Fibroblast of skin of abdomen (primary cell): ENCODE measurements at regions not wholly inside any gene's neighbourhood (a gene's known extent, or its start where the extent isn't known, plus 50 kb on each side); places are given as distances from the start of the nearest gene placed in this dataset.
"Not testable (repeated sequence)": the region's sequence is repeated elsewhere in the genome, so short reads cannot be mapped to it uniquely, and the experiment has no call there.

ENCODE experiments used
- DNase-seq: peaks from one replicate; pipeline ENCODE4 v3.0.0-alpha.2; 2013

- no peak for DNase-seq
These were observed 1313.7 kb upstream of the NRXN1 start for GRCh38 chr2:52345676-52346075.

- no peak for DNase-seq
These were observed 1313.2 kb upstream of the NRXN1 start for GRCh38 chr2:52345082-52345481.

GRCh38 chr2:52343706-52344266, 1311.9 kb upstream of the NRXN1 start:
- DNase-seq = no peak

- no peak for DNase-seq
These were observed 1311.1 kb upstream of the NRXN1 start for GRCh38 chr2:52343010-52343409.

- no peak for DNase-seq
These were observed 1310.5 kb upstream of the NRXN1 start for GRCh38 chr2:52342458-52342857.

- DNase-seq = no peak
These were observed 1309.8 kb upstream of the NRXN1 start for GRCh38 chr2:52341732-52342131.

GRCh38 chr2:52340171-52340570, 1308.2 kb upstream of the NRXN1 start:
- no peak for DNase-seq

GRCh38 chr2:52337786-52338185, 1305.9 kb upstream of the NRXN1 start:
- DNase-seq = not testable (repeated sequence)

- no peak for DNase-seq
These were observed 1305.0 kb upstream of the NRXN1 start for GRCh38 chr2:52336951-52337350.

- no peak for DNase-seq
These were observed 1303.8 kb upstream of the NRXN1 start for GRCh38 chr2:52335727-52336126.

- DNase-seq = no peak
These were observed 1302.3 kb upstream of the NRXN1 start for GRCh38 chr2:52334185-52334584.

GRCh38 chr2:52327641-52328040, 1295.7 kb upstream of the NRXN1 start:
- no peak for DNase-seq

GRCh38 chr2:52314231-52314630, 1282.3 kb upstream of the NRXN1 start:
- no peak for DNase-seq

- DNase-seq = no peak
These were observed 1280.6 kb upstream of the NRXN1 start for GRCh38 chr2:52312486-52312885.

GRCh38 chr2:52311862-52312261, 1279.9 kb upstream of the NRXN1 start:
- DNase-seq = no peak

GRCh38 chr2:52308156-52308555, 1276.2 kb upstream of the NRXN1 start:
- DNase-seq = no peak

GRCh38 chr2:52294628-52295027, 1262.7 kb upstream of the NRXN1 start:
- no peak for DNase-seq

GRCh38 chr2:52292801-52293200, 1260.9 kb upstream of the NRXN1 start:
- DNase-seq = no peak

- DNase-seq = no peak
These were observed 1257.8 kb upstream of the NRXN1 start for GRCh38 chr2:52289741-52290140.

GRCh38 chr2:52288596-52288995, 1256.7 kb upstream of the NRXN1 start:
- no peak for DNase-seq

GRCh38 chr2:52269696-52270485, 1238.0 kb upstream of the NRXN1 start:
- DNase-seq = peak; percentile 49

- no peak for DNase-seq
These were observed 1233.0 kb upstream of the NRXN1 start for GRCh38 chr2:52264911-52265310.

GRCh38 chr2:52264488-52264887, 1232.6 kb upstream of the NRXN1 start:
- DNase-seq = no peak

GRCh38 chr2:52260904-52261303, 1229.0 kb upstream of the NRXN1 start:
- DNase-seq = no peak

GRCh38 chr2:52258967-52259366, 1227.0 kb upstream of the NRXN1 start:
- DNase-seq = not testable (repeated sequence)
